CD14-positive monocyte (primary cell): ENCODE measurements at regions not wholly inside any gene's neighbourhood (a gene's known extent, or its start where the extent isn't known, plus 50 kb on each side); places are given as distances from the start of the nearest gene placed in this dataset.
A peak's percentile ranks its signal among the peaks of the same experiment; 100 is the strongest.

Experiments
- DNase-seq, 3 donors: peaks; one replicate each; pipeline ENCODE4 v3.0.0-alpha.2; 2011 to 2022
- H2AFZ ChIP-seq: 2 replicates; pipeline ENCODE4 v1.6.0; 2012; ENCODE audit warnings: mild to moderate bottlenecking, low read depth, low read length, inconsistent platforms; ENCODE audit not compliant: insufficient read depth, poor library complexity, severe bottlenecking
- H3K27ac ChIP-seq, 2 donors: 1 replicate in 1 of 2; 2 replicates in 1 of 2; pipeline ENCODE4 v1.5.1; 2012 to 2013; ENCODE audit warnings: low read length in 2 of 2, control low read depth in 1 of 2, inconsistent platforms in 1 of 2, low read depth in 1 of 2, mild to moderate bottlenecking in 1 of 2
- H3K27me3 ChIP-seq, 2 donors: one replicate each; pipeline versions ENCODE4 v1.6.0 to v1.6.1; 2011 to 2013; ENCODE audit warnings: low read length in 2 of 2; ENCODE audit not compliant: control insufficient read depth in 2 of 2, insufficient read depth in 2 of 2
- H3K36me3 ChIP-seq, 2 donors: replicated peaks in 1 of 2; 1 replicate in 1 of 2; 2 replicates in 1 of 2; pipeline versions ENCODE4 v1.5.1 to v1.6.1; 2012 to 2013; ENCODE audit warnings: low read length in 2 of 2, control low read depth in 1 of 2, inconsistent platforms in 1 of 2, mild to moderate bottlenecking in 1 of 2; ENCODE audit not compliant: insufficient read depth in 2 of 2, control insufficient read depth in 1 of 2
- H3K4me1 ChIP-seq, 2 donors: 1 replicate in 1 of 2; 2 replicates in 1 of 2; pipeline versions ENCODE4 v1.5.1 to v1.6.1; 2012 to 2013; ENCODE audit warnings: low read length in 2 of 2, control low read depth in 1 of 2, inconsistent platforms in 1 of 2, mild to moderate bottlenecking in 1 of 2, moderate library complexity in 1 of 2; ENCODE audit not compliant: insufficient read depth in 2 of 2, control insufficient read depth in 1 of 2
- H3K4me2 ChIP-seq: replicated peaks from 2 replicates; pipeline ENCODE3; 2012; ENCODE audit warnings: low read length, moderate library complexity, mild to moderate bottlenecking; ENCODE audit not compliant: poor library complexity, severe bottlenecking; ENCODE audit errors: extremely low read depth
- H3K4me3 ChIP-seq, 3 experiments: fragments of 200-600 bp in 1 of 3; sonication (generic) in 1 of 3; replicated peaks in 1 of 3; 1 replicate in 2 of 3; 2 replicates in 1 of 3; pipeline ENCODE4 v1.5.1; 2011 to 2013; ENCODE audit warnings: low read length in 3 of 3, mild to moderate bottlenecking in 3 of 3, control low read depth in 2 of 3, low read depth in 2 of 3, inconsistent platforms in 1 of 3, moderate library complexity in 1 of 3
- H3K79me2 ChIP-seq: 2 replicates; pipeline ENCODE4 v1.6.0; 2012; ENCODE audit warnings: mild to moderate bottlenecking, control low read depth, inconsistent platforms, low read length, moderate library complexity; ENCODE audit not compliant: insufficient read depth
- H3K9ac ChIP-seq: 2 replicates; pipeline ENCODE4 v1.6.0; 2017; ENCODE audit warnings: low read length, mild to moderate bottlenecking; ENCODE audit not compliant: insufficient read depth, poor library complexity, severe bottlenecking
- H3K9me3 ChIP-seq, 2 donors: replicated peaks in 1 of 2; 1 replicate in 1 of 2; 2 replicates in 1 of 2; pipeline versions ENCODE4 v1.5.1 to v1.6.1; 2012 to 2013; ENCODE audit warnings: low read length in 2 of 2, control low read depth in 1 of 2; ENCODE audit not compliant: control insufficient read depth in 1 of 2, insufficient read depth in 1 of 2
- H4K20me1 ChIP-seq: 2 replicates; pipeline ENCODE4 v1.6.0; 2012; ENCODE audit warnings: mild to moderate bottlenecking, low read length, control low read depth, moderate library complexity; ENCODE audit not compliant: insufficient read depth
- H3K27ac Mint-ChIP-seq, 7 donors: one replicate each; pipeline ENCODE4 v1.8.0; 2020; ENCODE audit warnings: mild to moderate bottlenecking in 7 of 7, mixed read lengths in 7 of 7, moderate library complexity in 6 of 7, inconsistent platforms in 2 of 7
- H3K27me3 Mint-ChIP-seq, 3 donors: one replicate each; pipeline ENCODE4 v1.8.0; 2021 to 2022; ENCODE audit warnings: low read depth in 3 of 3, mild to moderate bottlenecking in 3 of 3, mixed read lengths in 3 of 3, moderate library complexity in 3 of 3, inconsistent platforms in 1 of 3
- H3K36me3 Mint-ChIP-seq, 2 donors: one replicate each; pipeline ENCODE4 v1.8.0; 2020; ENCODE audit warnings: mixed read lengths in 2 of 2, inconsistent platforms in 1 of 2, mild to moderate bottlenecking in 1 of 2
- H3K4me1 Mint-ChIP-seq: one replicate; pipeline ENCODE4 v1.8.0; 2020; ENCODE audit warnings: mild to moderate bottlenecking, mixed read lengths
- H3K4me3 Mint-ChIP-seq, 2 donors: one replicate each; pipeline ENCODE4 v1.8.0; 2020; ENCODE audit warnings: mild to moderate bottlenecking in 2 of 2, mixed read lengths in 2 of 2, moderate library complexity in 1 of 2
- H3K9me3 Mint-ChIP-seq, 7 donors: one replicate each; pipeline ENCODE4 v1.8.0; 2020 to 2022; ENCODE audit warnings: mixed read lengths in 7 of 7, mild to moderate bottlenecking in 6 of 7, moderate library complexity in 6 of 7, inconsistent platforms in 2 of 7
- CTCF ChIP-seq: fragments of 200-600 bp; IDR thresholded peaks from one replicate; pipeline ENCODE4 v1.8.0; 2022; ENCODE audit warnings: antibody characterized with exemption, mild to moderate bottlenecking
- WGBS: methylation state at CpG from one replicate; pipeline ENCODE4 v1.1.5; 2013; ENCODE audit warnings: missing lambda C conversion rate; ENCODE audit not compliant: insufficient coverage; 5-methylcytosine and 5-hydroxymethylcytosine counted together
- intact Hi-C, 2 donors: fragments of 100-400 bp; cut with micrococcal nuclease; formaldehyde crosslinking; loops; one replicate each; pipeline versions ENCODE4 v1.15.0 to v1.15.1; 2023

- H3K4me2 ChIP-seq = no peak overlapping the region
- H3K27me3 ChIP-seq = peaks cover 0 to 1% of the 10 kb centered on the region in 2 donors
- no peaks in the 10 kb centered on the region for H3K9me3 ChIP-seq
- H4K20me1 ChIP-seq = no peaks in the 10 kb centered on the region
- intact Hi-C loops = no loop called here
- H3K79me2 ChIP-seq = no peaks in the 10 kb centered on the region
- no peak for TF ChIP-seq CTCF
- H3K4me3 ChIP-seq = no peak overlapping the region
- H3K4me1 ChIP-seq = no peaks in the 10 kb centered on the region
- Mint-ChIP-seq H3K4me1 (peaks cover 2% of the 10 kb centered on the region), H3K9me3 (peaks cover 2 to 7% (median 5%) of the 10 kb centered on the region in 7 donors), H3K27ac (no peak overlapping the region), H3K27me3 (peaks cover 2 to 7% (median 6%) of the 10 kb centered on the region in 3 donors), H3K4me3 (peak overlapping the region in 1 of 2 donors; percentile 20), H3K36me3 (no peaks in the 10 kb centered on the region)
- H3K36me3 ChIP-seq = no peaks in the 10 kb centered on the region
- H3K9ac ChIP-seq = no peak overlapping the region
- H2AFZ ChIP-seq = no peak overlapping the region
- WGBS = 82% methylated on average over 8 of the region's 8 CpGs
- no peak for DNase-seq
- H3K27ac ChIP-seq = no peak overlapping the region
Measured at GRCh38 chr10:3647074-3647473, 137.9 kb downstream of the KLF6 start.

- H3K9ac ChIP-seq = no peak overlapping the region
- H3K9me3 ChIP-seq = no peaks in the 10 kb centered on the region
- peaks cover 0 to 2% of the 10 kb centered on the region in 2 donors for H3K27me3 ChIP-seq
- Mint-ChIP-seq H3K36me3 (no peaks in the 10 kb centered on the region), H3K4me1 (peaks cover 6% of the 10 kb centered on the region), H3K27me3 (peaks cover 5 to 11% (median 8%) of the 10 kb centered on the region in 3 donors), H3K4me3 (no peak overlapping the region), H3K27ac (no peak overlapping the region), H3K9me3 (peaks cover 5 to 12% (median 8%) of the 10 kb centered on the region in 7 donors)
- no peak for TF ChIP-seq CTCF
- H3K4me2 ChIP-seq = no peak overlapping the region
- no peaks in the 10 kb centered on the region for H3K79me2 ChIP-seq
- DNase-seq = no peak
- H3K27ac ChIP-seq = no peak overlapping the region
- H3K4me1 ChIP-seq = no peaks in the 10 kb centered on the region
- no peak overlapping the region for H2AFZ ChIP-seq
- intact Hi-C loops = no loop called here
- H4K20me1 ChIP-seq = no peaks in the 10 kb centered on the region
- H3K4me3 ChIP-seq = no peak overlapping the region
- no peaks in the 10 kb centered on the region for H3K36me3 ChIP-seq
- WGBS = 96% methylated on average over 3 of the region's 6 CpGs
Measured at GRCh38 chr10:3645406-3645805, 139.6 kb downstream of the KLF6 start.
